A549 (cell line): ENCODE measurements at regions not wholly inside any gene's neighbourhood (a gene's known extent, or its start where the extent isn't known, plus 50 kb on each side); places are given as distances from the start of the nearest gene placed in this dataset.

Source experiments
- ATAC-seq, 2 experiments: fragments of 200-7000 bp in 1 of 2; fragments of >200 bp in 1 of 2; cut with Nextera tagmentation in 1 of 2; cut with Tn5 transposase in 1 of 2; 3 replicates each; pipeline versions ENCODE4 v1.8.0 to v1.9.1; 2018 to 2020; ENCODE audit warnings: mild to moderate bottlenecking in 1 of 2, moderate library complexity in 1 of 2
- CTCF ChIA-PET: fragments of 300-600 bp; sonication (Branson Sonifier 250); formaldehyde crosslinking; extraction: SDS; loops from one replicate; lab custom pipeline; 2021; ENCODE audit warnings: antibody characterized with exemption, inconsistent platforms; lab: Yijun Ruan, JAX
- POLR2A ChIA-PET: fragments of 350-600 bp; formaldehyde crosslinking; extraction: SDS; loops from one replicate; lab custom pipeline; 2021; ENCODE audit warnings: antibody characterized with exemption, inconsistent platforms; lab: Yijun Ruan, JAX
- DNase-seq, 2 experiments: peaks; one replicate each; pipeline versions ENCODE4 v3.0.0 to v3.0.0-alpha.2; 2011 to 2016; ENCODE audit warnings: low read depth in 1 of 2, low spot score in 1 of 2
- FAIRE-seq: peaks from 2 replicates; lab custom pipeline; 2011; peaks lifted over from hg19 to GRCh38; lab: Jason Lieb, UNC
- H3K27ac ChIP-seq, 2 experiments: fragments of >200 bp; sonication (Bioruptor Twin); formaldehyde crosslinking; 3 replicates each; pipeline ENCODE4 v1.5.1; 2016 to 2017
- H3K4me1 ChIP-seq: fragments of >200 bp; sonication (Bioruptor Twin); formaldehyde crosslinking; 3 replicates; pipeline ENCODE4 v1.6.1; 2016
- H3K4me2 ChIP-seq: fragments of >200 bp; sonication (Bioruptor Twin); formaldehyde crosslinking; 3 replicates; pipeline ENCODE4 v1.6.1; 2016
- H3K4me3 ChIP-seq: fragments of >200 bp; sonication (Bioruptor Twin); formaldehyde crosslinking; 3 replicates; pipeline ENCODE4 v1.5.1; 2016
- H3K9me3 ChIP-seq: fragments of >200 bp; sonication (Bioruptor Twin); formaldehyde crosslinking; 3 replicates; pipeline ENCODE4 v1.6.1; 2016
- BCL3 ChIP-seq: fragments of >200 bp; sonication (Bioruptor Twin); formaldehyde crosslinking; IDR thresholded peaks from 3 replicates; pipeline ENCODE4 v1.6.1; 2016
- CEBPB ChIP-seq, 2 experiments: fragments of >200 bp in 1 of 2; sonication (Bioruptor Twin) in 1 of 2; formaldehyde crosslinking in 1 of 2; IDR thresholded peaks; 2 replicates each; pipeline ENCODE4 v1.6.1; 2012 to 2016
- FOSB ChIP-seq: fragments of 250-450 bp; sonication (Bioruptor Pico); IDR thresholded peaks from 2 replicates; pipeline ENCODE4 v1.5.0; 2020; ENCODE audit warnings: mild to moderate bottlenecking, moderate library complexity
- FOSL2 ChIP-seq, 2 experiments: fragments of 450-650 bp in 1 of 2; fragments of >200 bp in 1 of 2; sonication (Bioruptor Twin) in 1 of 2; formaldehyde crosslinking; IDR thresholded peaks; 2 replicates each; pipeline versions ENCODE4 v1.5.0 to v1.6.1; 2016 to 2020; ENCODE audit warnings: mild to moderate bottlenecking in 1 of 2, moderate library complexity in 1 of 2
- HMGXB4 ChIP-seq: fragments of 250-450 bp; sonication (Bioruptor Pico); IDR thresholded peaks from 2 replicates; pipeline ENCODE4 v1.5.0; 2021; ENCODE audit warnings: mild to moderate bottlenecking, moderate library complexity, borderline replicate concordance
- JUNB ChIP-seq: fragments of >200 bp; sonication (Bioruptor Twin); formaldehyde crosslinking; IDR thresholded peaks from 2 replicates; pipeline ENCODE4 v1.6.1; 2016
- MAFK ChIP-seq: fragments of 450-650 bp; IDR thresholded peaks from 2 replicates; pipeline ENCODE4 v1.6.1; 2014; ENCODE audit not compliant: partially characterized antibody
- MAX ChIP-seq: IDR thresholded peaks from 2 replicates; pipeline ENCODE4 v1.6.1; 2012
- MYC ChIP-seq: IDR thresholded peaks from 2 replicates; pipeline ENCODE4 v1.6.1; 2012; ENCODE audit warnings: mild to moderate bottlenecking, inconsistent platforms, low read length, improper control_type of control experiment, borderline replicate concordance
- NPAS2 ChIP-seq: fragments of 250-450 bp; sonication (Bioruptor Pico); IDR thresholded peaks from 2 replicates; pipeline ENCODE4 v1.8.0; 2022; ENCODE audit warnings: mild to moderate bottlenecking, moderate library complexity, borderline replicate concordance
- PBX3 ChIP-seq: IDR thresholded peaks from 2 replicates; pipeline ENCODE4 v1.6.1; 2012
- POLR2AphosphoS2 ChIP-seq: conservative IDR thresholded peaks from 2 replicates; pipeline ENCODE4 v1.6.1; 2012; ENCODE audit warnings: low read length, improper control_type of control experiment, inconsistent platforms
- RARB ChIP-seq: fragments of 250-450 bp; sonication (Bioruptor Pico); IDR thresholded peaks from 2 replicates; pipeline ENCODE4 v1.8.0; 2021; ENCODE audit warnings: mild to moderate bottlenecking, moderate library complexity
- ZFP36 ChIP-seq: fragments of 450-650 bp; IDR thresholded peaks from 2 replicates; pipeline ENCODE4 v1.6.1; 2014; ENCODE audit warnings: borderline replicate concordance; ENCODE audit not compliant: partially characterized antibody
- WGBS: methylation state at CpG from one replicate; pipeline ENCODE4 v1.1.6; 2017; ENCODE audit errors: missing lambda C conversion rate; 5-methylcytosine and 5-hydroxymethylcytosine counted together
- TF ChIP-seq, protein P1 (sequence below): fragments of 200-600 bp; sonication (generic); IDR thresholded peaks from 2 replicates; pipeline ENCODE4 v1.6.1; 2016; ENCODE audit warnings: antibody characterized with exemption, mild to moderate bottlenecking, moderate library complexity
- TF ChIP-seq, protein P2 (sequence below): fragments of >200 bp; sonication (Bioruptor Twin); formaldehyde crosslinking; IDR thresholded peaks from 2 replicates; pipeline ENCODE4 v1.6.1; 2016

- H3K4me1 ChIP-seq = no peaks in the 10 kb centered on the region
- no peak overlapping the region for H3K4me3 ChIP-seq
- POLR2A ChIA-PET = no interaction called here
- no peak for ATAC-seq
- TF ChIP-seq FOSB (CRISPR knock-in tag) = no peak
- no peak for TF ChIP-seq RARB (CRISPR knock-in tag)
- TF ChIP-seq, protein P1, sequence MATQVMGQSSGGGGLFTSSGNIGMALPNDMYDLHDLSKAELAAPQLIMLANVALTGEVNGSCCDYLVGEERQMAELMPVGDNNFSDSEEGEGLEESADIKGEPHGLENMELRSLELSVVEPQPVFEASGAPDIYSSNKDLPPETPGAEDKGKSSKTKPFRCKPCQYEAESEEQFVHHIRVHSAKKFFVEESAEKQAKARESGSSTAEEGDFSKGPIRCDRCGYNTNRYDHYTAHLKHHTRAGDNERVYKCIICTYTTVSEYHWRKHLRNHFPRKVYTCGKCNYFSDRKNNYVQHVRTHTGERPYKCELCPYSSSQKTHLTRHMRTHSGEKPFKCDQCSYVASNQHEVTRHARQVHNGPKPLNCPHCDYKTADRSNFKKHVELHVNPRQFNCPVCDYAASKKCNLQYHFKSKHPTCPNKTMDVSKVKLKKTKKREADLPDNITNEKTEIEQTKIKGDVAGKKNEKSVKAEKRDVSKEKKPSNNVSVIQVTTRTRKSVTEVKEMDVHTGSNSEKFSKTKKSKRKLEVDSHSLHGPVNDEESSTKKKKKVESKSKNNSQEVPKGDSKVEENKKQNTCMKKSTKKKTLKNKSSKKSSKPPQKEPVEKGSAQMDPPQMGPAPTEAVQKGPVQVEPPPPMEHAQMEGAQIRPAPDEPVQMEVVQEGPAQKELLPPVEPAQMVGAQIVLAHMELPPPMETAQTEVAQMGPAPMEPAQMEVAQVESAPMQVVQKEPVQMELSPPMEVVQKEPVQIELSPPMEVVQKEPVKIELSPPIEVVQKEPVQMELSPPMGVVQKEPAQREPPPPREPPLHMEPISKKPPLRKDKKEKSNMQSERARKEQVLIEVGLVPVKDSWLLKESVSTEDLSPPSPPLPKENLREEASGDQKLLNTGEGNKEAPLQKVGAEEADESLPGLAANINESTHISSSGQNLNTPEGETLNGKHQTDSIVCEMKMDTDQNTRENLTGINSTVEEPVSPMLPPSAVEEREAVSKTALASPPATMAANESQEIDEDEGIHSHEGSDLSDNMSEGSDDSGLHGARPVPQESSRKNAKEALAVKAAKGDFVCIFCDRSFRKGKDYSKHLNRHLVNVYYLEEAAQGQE = no peak
- TF ChIP-seq POLR2AphosphoS2 = no peak
- no peak for TF ChIP-seq ZFP36
- TF ChIP-seq CEBPB (IDR thresholded peaks at IDR 0.05) = no peak
- no peak for TF ChIP-seq JUNB
- no peak for TF ChIP-seq MYC
- no peak for TF ChIP-seq MAX
- TF ChIP-seq, protein P2, sequence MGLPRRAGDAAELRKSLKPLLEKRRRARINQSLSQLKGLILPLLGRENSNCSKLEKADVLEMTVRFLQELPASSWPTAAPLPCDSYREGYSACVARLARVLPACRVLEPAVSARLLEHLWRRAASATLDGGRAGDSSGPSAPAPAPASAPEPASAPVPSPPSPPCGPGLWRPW = no peak
- TF ChIP-seq PBX3 = no peak
- TF ChIP-seq FOSL2 (IDR thresholded peaks at IDR 0.05) = no peak
- no peak for TF ChIP-seq FOSL2 (CRISPR knock-in tag; IDR thresholded peaks at IDR 0.05)
- TF ChIP-seq NPAS2 (CRISPR knock-in tag) = no peak
- TF ChIP-seq BCL3 = no peak
- no peak for TF ChIP-seq MAFK
- H3K27ac ChIP-seq = no peak overlapping the region
- H3K4me2 ChIP-seq = no peak overlapping the region
- 76% methylated on average over 4 of the region's 4 CpGs for WGBS
- CTCF ChIA-PET = interaction anchor here (0.5 to 1.3 kb wide), 2 partner anchors 27 to 420 kb away, joined by 3 read pairs; no protein-coding TSS in a partner anchor
- no peak for FAIRE-seq
- DNase-seq = no peak
- no peaks in the 10 kb centered on the region for H3K9me3 ChIP-seq
Observed at GRCh38 chrX:65609237-65609636, 58.2 kb upstream of the MSN start.

- TF ChIP-seq HMGXB4 (CRISPR knock-in tag) = no peak
- H3K9me3 ChIP-seq = no peaks in the 10 kb centered on the region
- CTCF ChIA-PET = interaction anchor here (0.6 kb wide), 1 partner anchor 11 kb away, joined by 3 read pairs; no protein-coding TSS in a partner anchor
- no peaks in the 10 kb centered on the region for H3K4me1 ChIP-seq
- H3K4me2 ChIP-seq = no peak overlapping the region
- no peak overlapping the region for H3K4me3 ChIP-seq
- DNase-seq (no peak), FAIRE-seq (no peak), ATAC-seq (no peak)
- 34% methylated on average over 3 of the region's 3 CpGs for WGBS
- POLR2A ChIA-PET = no interaction called here
- no peak overlapping the region for H3K27ac ChIP-seq
Observed at GRCh38 chrX:65608026-65608425, 59.4 kb upstream of the MSN start.
